ENCODE measurements at regions not wholly inside any gene's neighbourhood (a gene's known extent, or its start where the extent isn't known, plus 50 kb on each side); places are given as distances from the start of the nearest gene placed in this dataset.
"Not testable (repeated sequence)": the region's sequence is repeated elsewhere in the genome, so short reads cannot be mapped to it uniquely, and the experiment has no call there.

DNA sequence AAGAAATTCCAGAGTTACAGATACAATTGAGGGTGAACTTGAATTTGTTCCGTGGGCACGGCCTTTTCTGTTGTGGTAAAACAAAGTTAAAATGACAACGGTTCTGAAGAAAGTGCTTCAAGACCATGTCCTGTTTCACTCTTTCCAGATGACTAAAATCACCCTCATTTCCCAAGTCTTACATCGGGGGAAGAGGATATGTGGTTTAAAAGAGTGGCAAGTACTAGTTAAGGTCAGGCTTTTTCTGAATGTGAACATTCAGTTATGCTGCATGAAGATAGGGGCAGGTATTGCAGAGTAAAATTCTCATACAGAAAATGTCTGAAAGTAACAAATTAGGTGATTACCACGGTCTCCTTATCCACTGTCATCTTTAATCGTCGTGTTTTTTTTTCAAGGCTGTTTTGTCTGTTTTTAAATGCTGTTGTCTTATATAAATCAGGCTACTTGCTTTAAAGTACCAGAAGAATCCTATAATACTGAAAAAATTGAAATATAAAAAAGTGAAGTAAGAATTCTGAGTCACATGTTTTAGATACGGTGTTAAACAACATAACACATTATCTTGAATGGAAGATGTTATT, 236.6 kb upstream of the PLGLB2 start:
- not testable (repeated sequence) for H3K36me3 ChIP-seq (ENCODE audit: control insufficient read depth, insufficient read depth, low read length); H3K27me3 ChIP-seq (replicated peaks; ENCODE audit: control insufficient read depth, insufficient read depth, low read length); H3K4me3 ChIP-seq (replicated peaks; ENCODE audit: low read depth, low read length); DNase-seq (ENCODE audit: extremely low read depth, insufficient read length)

GRCh38 chr2:87512864-87513530, 234.9 kb upstream of the PLGLB2 start:
- not testable (repeated sequence) for H3K4me3 ChIP-seq (replicated peaks; ENCODE audit: low read depth, low read length); H3K27me3 ChIP-seq (replicated peaks; ENCODE audit: control insufficient read depth, insufficient read depth, low read length); H3K36me3 ChIP-seq (ENCODE audit: control insufficient read depth, insufficient read depth, low read length); DNase-seq (ENCODE audit: extremely low read depth, insufficient read length)

- H3K27me3 ChIP-seq (replicated peaks; ENCODE audit: control insufficient read depth, insufficient read depth, low read length); DNase-seq (ENCODE audit: extremely low read depth, insufficient read length); H3K36me3 ChIP-seq (ENCODE audit: control insufficient read depth, insufficient read depth, low read length); H3K4me3 ChIP-seq (replicated peaks; ENCODE audit: low read depth, low read length): not testable (repeated sequence)
Observed at GRCh38 chr2:87514034-87514433, 233.9 kb upstream of the PLGLB2 start.

- not testable (repeated sequence) for H3K4me3 ChIP-seq (replicated peaks; ENCODE audit: low read depth, low read length); H3K36me3 ChIP-seq (ENCODE audit: control insufficient read depth, insufficient read depth, low read length); H3K27me3 ChIP-seq (replicated peaks; ENCODE audit: control insufficient read depth, insufficient read depth, low read length); DNase-seq (ENCODE audit: extremely low read depth, insufficient read length)
Observed at GRCh38 chr2:87514515-87514914, 233.4 kb upstream of the PLGLB2 start.

GRCh38 chr2:87515226-87515625, 232.7 kb upstream of the PLGLB2 start:
- H3K27me3 ChIP-seq (replicated peaks; ENCODE audit: control insufficient read depth, insufficient read depth, low read length); DNase-seq (ENCODE audit: extremely low read depth, insufficient read length); H3K4me3 ChIP-seq (replicated peaks; ENCODE audit: low read depth, low read length); H3K36me3 ChIP-seq (ENCODE audit: control insufficient read depth, insufficient read depth, low read length): not testable (repeated sequence)

GRCh38 chr2:87515875-87516274, 232.0 kb upstream of the PLGLB2 start:
- not testable (repeated sequence) for DNase-seq (ENCODE audit: extremely low read depth, insufficient read length); H3K36me3 ChIP-seq (ENCODE audit: control insufficient read depth, insufficient read depth, low read length); H3K4me3 ChIP-seq (replicated peaks; ENCODE audit: low read depth, low read length); H3K27me3 ChIP-seq (replicated peaks; ENCODE audit: control insufficient read depth, insufficient read depth, low read length)

DNA sequence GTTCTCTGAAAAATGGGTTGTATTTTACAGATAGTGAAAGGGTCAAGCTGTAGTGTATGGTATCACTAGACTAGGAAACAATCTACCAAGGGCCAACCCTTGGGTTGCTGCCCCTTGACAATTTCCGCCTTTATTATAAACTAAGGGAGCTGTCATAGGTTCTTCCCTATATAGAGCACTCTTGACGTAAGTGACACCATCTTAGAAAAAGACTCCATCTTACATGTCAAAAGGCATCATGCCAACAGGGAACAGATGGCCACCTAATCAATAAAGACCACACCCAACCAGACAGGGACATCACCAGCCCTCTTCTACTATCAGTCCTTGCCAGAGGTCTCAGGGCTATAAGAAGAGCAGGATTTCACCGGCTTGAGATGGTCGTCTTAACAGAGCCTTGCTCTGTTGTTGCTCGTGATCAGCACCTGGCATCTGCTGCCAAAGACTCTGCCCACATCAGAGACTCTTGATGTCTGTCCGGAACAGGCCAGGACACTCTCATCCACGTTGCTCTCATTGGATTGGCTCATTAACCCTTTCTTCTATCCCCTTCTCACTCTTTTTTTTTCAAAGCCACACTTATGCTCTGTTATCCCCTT, 231.4 kb upstream of the PLGLB2 start:
- not testable (repeated sequence) for H3K4me3 ChIP-seq (replicated peaks; ENCODE audit: low read depth, low read length); H3K27me3 ChIP-seq (replicated peaks; ENCODE audit: control insufficient read depth, insufficient read depth, low read length); H3K36me3 ChIP-seq (ENCODE audit: control insufficient read depth, insufficient read depth, low read length); DNase-seq (ENCODE audit: extremely low read depth, insufficient read length)

- not testable (repeated sequence) for H3K4me3 ChIP-seq (replicated peaks; ENCODE audit: low read depth, low read length); H3K36me3 ChIP-seq (ENCODE audit: control insufficient read depth, insufficient read depth, low read length); DNase-seq (ENCODE audit: extremely low read depth, insufficient read length); H3K27me3 ChIP-seq (replicated peaks; ENCODE audit: control insufficient read depth, insufficient read depth, low read length)
Observed at GRCh38 chr2:87517438-87517837, 230.4 kb upstream of the PLGLB2 start.

DNA sequence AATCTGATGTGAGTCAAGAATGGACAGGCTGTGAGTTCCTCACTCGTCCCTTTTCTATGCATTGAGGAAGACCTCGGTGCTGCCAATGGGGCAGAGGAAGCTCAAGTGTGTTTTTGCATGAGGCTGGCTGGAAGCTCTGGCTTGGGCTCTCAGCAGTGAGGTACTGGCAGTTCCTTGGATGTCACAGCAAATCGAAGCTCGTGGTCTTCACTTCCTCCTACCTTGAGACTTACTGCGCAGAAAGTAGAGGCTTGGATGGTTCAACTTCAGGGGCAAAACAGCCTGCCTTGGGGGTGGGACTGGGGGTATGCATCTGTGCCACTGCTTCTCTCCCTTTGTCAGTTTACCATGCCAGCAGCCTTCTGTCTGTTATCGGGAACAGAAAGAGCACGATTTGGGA, 229.8 kb upstream of the PLGLB2 start:
- H3K27me3 ChIP-seq (replicated peaks; ENCODE audit: control insufficient read depth, insufficient read depth, low read length); H3K36me3 ChIP-seq (ENCODE audit: control insufficient read depth, insufficient read depth, low read length); H3K4me3 ChIP-seq (replicated peaks; ENCODE audit: low read depth, low read length); DNase-seq (ENCODE audit: extremely low read depth, insufficient read length): not testable (repeated sequence)

GRCh38 chr2:87518547-87518946, 229.3 kb upstream of the PLGLB2 start:
- H3K4me3 ChIP-seq (replicated peaks; ENCODE audit: low read depth, low read length); DNase-seq (ENCODE audit: extremely low read depth, insufficient read length); H3K27me3 ChIP-seq (replicated peaks; ENCODE audit: control insufficient read depth, insufficient read depth, low read length); H3K36me3 ChIP-seq (ENCODE audit: control insufficient read depth, insufficient read depth, low read length): not testable (repeated sequence)

DNA sequence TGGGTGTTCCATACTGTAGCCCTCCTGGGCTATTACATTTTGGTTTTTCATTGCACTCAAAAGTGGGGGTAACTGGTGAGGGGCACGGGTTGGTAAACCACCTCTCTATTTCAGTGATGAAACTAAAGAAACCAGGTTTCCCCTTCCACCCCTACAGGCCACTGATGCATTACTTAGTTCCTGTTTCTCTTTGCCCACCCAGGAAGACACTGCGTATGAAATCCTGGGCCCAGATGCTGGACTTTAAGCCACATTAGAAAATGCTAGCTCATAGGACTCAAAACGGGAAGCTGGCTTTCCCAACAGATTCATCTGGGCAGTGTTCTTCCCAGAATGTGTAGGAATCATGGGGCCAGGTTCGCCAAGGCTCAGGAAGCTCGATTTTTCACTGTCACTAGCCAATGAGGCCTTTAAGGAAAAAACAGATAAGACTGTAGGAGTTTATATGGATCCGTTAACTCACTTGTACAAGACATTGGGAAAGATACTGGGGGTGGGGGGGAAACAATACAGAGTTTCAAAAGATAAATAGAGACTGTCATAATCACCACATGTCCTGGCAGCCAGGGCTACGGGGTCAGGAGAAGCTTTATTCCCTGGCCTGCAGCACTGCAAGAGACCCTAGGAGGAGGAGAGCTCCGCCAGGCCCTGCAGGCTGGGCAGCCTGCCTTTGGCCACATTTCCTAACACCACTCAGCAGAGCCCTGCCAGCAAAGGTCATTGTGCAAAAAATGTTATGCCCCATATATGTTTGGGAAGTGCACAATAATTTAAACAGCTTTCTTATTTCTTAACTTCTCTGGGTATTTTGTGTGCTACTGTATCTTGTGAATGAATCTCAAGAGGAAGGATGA, 228.5 kb upstream of the PLGLB2 start:
- not testable (repeated sequence) for DNase-seq (ENCODE audit: extremely low read depth, insufficient read length); H3K36me3 ChIP-seq (ENCODE audit: control insufficient read depth, insufficient read depth, low read length); H3K4me3 ChIP-seq (replicated peaks; ENCODE audit: low read depth, low read length); H3K27me3 ChIP-seq (replicated peaks; ENCODE audit: control insufficient read depth, insufficient read depth, low read length)

DNA sequence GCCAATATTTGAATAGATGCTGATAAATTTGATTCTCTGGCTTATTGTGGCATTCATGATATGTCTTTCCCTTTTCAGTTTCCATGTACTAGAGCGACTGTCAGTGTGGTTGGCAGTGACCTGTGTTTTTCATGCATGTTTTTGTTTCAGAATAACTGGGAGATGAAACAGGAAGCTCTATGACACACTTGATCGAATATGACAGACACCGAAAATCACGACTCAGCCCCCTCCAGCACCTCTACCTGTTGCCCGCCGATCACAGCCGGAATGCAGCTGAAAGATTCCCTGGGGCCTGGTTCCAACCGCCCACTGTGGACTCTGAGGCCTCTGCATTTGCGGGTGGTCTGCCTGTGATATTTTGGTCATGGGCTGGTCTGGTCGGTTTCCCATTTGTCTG, 226.8 kb upstream of the PLGLB2 start:
- H3K4me3 ChIP-seq (replicated peaks; ENCODE audit: low read depth, low read length); H3K27me3 ChIP-seq (replicated peaks; ENCODE audit: control insufficient read depth, insufficient read depth, low read length); DNase-seq (ENCODE audit: extremely low read depth, insufficient read length); H3K36me3 ChIP-seq (ENCODE audit: control insufficient read depth, insufficient read depth, low read length): not testable (repeated sequence)

DNA sequence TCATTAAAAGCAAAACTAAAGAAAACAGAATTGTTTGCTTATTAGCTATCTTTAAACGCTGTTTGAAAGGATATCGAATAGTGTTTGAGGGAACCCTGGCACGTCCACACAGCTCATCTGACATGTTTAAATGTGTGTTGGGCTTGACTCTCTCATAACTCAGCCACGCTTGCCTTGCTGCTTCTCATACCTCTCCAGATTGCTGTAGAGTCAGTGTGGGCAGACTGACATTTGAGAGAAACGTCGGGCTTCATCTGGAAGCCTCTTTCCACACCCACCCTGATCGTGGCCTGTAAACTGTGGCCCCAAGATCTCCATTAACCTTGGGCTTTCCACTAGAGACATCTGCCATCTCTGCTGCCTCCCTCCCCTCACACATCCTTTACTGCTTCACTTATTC, 226.4 kb upstream of the PLGLB2 start:
- not testable (repeated sequence) for H3K4me3 ChIP-seq (replicated peaks; ENCODE audit: low read depth, low read length); H3K36me3 ChIP-seq (ENCODE audit: control insufficient read depth, insufficient read depth, low read length); H3K27me3 ChIP-seq (replicated peaks; ENCODE audit: control insufficient read depth, insufficient read depth, low read length); DNase-seq (ENCODE audit: extremely low read depth, insufficient read length)

- H3K27me3 ChIP-seq (replicated peaks; ENCODE audit: control insufficient read depth, insufficient read depth, low read length); H3K36me3 ChIP-seq (ENCODE audit: control insufficient read depth, insufficient read depth, low read length); DNase-seq (ENCODE audit: extremely low read depth, insufficient read length); H3K4me3 ChIP-seq (replicated peaks; ENCODE audit: low read depth, low read length): not testable (repeated sequence)
Observed at GRCh38 chr2:87524619-87525188, 223.2 kb upstream of the PLGLB2 start.

Measured in GM06990 (cell line).